Pancreas (tissue), 10 donors: ENCODE measurements at regions not wholly inside any gene's neighbourhood (a gene's known extent, or its start where the extent isn't known, plus 50 kb on each side); places are given as distances from the start of the nearest gene placed in this dataset.

Experiments
- ATAC-seq, 4 donors: fragments of 200-7000 bp; cut with Tn5 transposase; one replicate each; pipeline versions ENCODE4 v1.8.0 to v1.9.1; 2020; ENCODE audit warnings: mild to moderate bottlenecking in 4 of 4, moderate library complexity in 4 of 4
- DNase-seq, 6 donors: peaks; one replicate each; pipeline ENCODE4 v3.0.0-alpha.2; 2020
- FAIRE-seq: peaks from 2 replicates; lab custom pipeline; 2012; peaks lifted over from hg19 to GRCh38; lab: Jason Lieb, UNC
- H3K27ac ChIP-seq, 4 donors: fragments of 200-600 bp; sonication (generic); 1 replicate in 3 of 4; 2 replicates in 1 of 4; pipeline versions ENCODE4 v1.5.0 to v1.8.0; 2020
- H3K27me3 ChIP-seq, 4 donors: fragments of 200-600 bp; one replicate each; pipeline ENCODE4 v1.8.0; 2021
- H3K36me3 ChIP-seq, 3 donors: fragments of 200-600 bp; sonication (generic) in 1 of 3; one replicate each; pipeline versions ENCODE4 v1.5.0 to v1.8.0; 2020 to 2021
- H3K4me1 ChIP-seq, 3 donors: fragments of 200-600 bp; one replicate each; pipeline ENCODE4 v1.8.0; 2021
- H3K4me3 ChIP-seq, 4 donors: fragments of 200-600 bp; sonication (generic) in 2 of 4; one replicate each; pipeline versions ENCODE4 v1.5.0 to v1.8.0; 2020 to 2021
- H3K9me3 ChIP-seq, 4 donors: fragments of 200-600 bp; one replicate each; pipeline ENCODE4 v1.8.0; 2021
- WGBS, 2 donors: extraction: QIAGEN DNeasy Blood & Tissue Kit; methylation state at CpG; one replicate each; pipeline ENCODE4 v1.1.7; 2013; 5-methylcytosine and 5-hydroxymethylcytosine counted together
- intact Hi-C, 3 donors: fragments of 100-400 bp; cut with DNase I; formaldehyde crosslinking; loops; one replicate each; pipeline versions ENCODE4 v1.11.1 to v1.14.2; 2022
- TF ChIP-seq, protein P1 (sequence below), 4 donors: fragments of 200-600 bp; sonication (generic) in 3 of 4; IDR thresholded peaks; one replicate each; pipeline versions ENCODE4 v1.5.0 to v1.8.0; 2021; ENCODE audit warnings: antibody characterized with exemption in 4 of 4
- donor health status: healthy with polysubstance abuse.
- donor health status: DM: no; HTN: no; CAD: no; lungs with moderate emphysema.
- donor health status: DM: no; HTN: no; CAD: no.
- donor health status: control.
- donor health status: control.
- donor health status: Bipolar disorder and iron deficiency.
- donor health status: DM: yes; HTN: yes; CAD: no.
- donor health status: DM: no; HTN: no; CAD: no.
- donor health status: DM: no; HTN: no; CAD: no.
- donor health status: DM: yes; HTN: yes; CAD: no.

DNA sequence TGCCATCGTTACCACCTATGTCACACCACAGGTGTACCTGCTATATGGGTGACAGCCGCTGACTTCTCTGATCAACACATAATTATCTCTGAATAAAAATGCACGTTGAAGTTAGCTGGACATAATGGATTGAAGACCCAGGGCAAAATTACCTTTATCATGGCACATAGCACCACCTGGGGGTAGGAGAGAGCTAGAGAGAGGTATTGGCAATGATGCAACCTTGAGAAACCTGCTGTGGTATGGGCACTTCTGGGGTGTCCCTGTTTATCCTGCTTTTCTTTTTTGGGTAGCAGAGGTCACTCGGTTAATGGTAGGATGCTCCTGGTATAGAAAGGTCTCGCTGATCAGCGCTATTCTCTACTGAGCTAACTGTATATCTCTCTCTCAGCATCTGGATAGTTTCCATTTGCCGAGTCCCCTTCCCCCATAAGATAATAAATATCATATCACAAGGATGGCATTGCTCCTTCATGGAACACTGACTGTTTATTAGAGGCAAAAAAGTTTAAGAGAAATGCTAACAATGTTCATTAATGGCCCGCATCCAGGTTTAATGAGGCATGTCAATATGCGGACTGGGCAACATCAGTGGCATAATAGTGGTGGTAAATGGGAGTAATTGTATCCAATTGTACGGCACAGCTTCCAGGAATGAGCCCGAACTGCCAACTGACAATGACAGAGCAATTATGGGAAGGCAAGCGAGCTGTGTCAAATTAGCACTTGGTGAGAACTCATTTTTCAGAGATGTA, 323.1 kb downstream of the TFEC start:
- FAIRE-seq (no peak), DNase-seq (peak in 1 of 6 donors; percentile 30)
- intact Hi-C loops = no loop called here

GRCh38 chr7:115704884-115705283, 325.7 kb downstream of the TFEC start:
- WGBS, 2 donors = 14 to 30% methylated on average over 2 of the region's 2 CpGs
- H3K27ac ChIP-seq = no peak overlapping the region
- H3K4me1 ChIP-seq = no peaks in the 10 kb centered on the region
- no peak overlapping the region for H3K4me3 ChIP-seq
- H3K9me3 ChIP-seq = no peaks in the 10 kb centered on the region
- no peak for ATAC-seq
- TF ChIP-seq, protein P1, sequence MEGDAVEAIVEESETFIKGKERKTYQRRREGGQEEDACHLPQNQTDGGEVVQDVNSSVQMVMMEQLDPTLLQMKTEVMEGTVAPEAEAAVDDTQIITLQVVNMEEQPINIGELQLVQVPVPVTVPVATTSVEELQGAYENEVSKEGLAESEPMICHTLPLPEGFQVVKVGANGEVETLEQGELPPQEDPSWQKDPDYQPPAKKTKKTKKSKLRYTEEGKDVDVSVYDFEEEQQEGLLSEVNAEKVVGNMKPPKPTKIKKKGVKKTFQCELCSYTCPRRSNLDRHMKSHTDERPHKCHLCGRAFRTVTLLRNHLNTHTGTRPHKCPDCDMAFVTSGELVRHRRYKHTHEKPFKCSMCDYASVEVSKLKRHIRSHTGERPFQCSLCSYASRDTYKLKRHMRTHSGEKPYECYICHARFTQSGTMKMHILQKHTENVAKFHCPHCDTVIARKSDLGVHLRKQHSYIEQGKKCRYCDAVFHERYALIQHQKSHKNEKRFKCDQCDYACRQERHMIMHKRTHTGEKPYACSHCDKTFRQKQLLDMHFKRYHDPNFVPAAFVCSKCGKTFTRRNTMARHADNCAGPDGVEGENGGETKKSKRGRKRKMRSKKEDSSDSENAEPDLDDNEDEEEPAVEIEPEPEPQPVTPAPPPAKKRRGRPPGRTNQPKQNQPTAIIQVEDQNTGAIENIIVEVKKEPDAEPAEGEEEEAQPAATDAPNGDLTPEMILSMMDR (IDR thresholded peaks at IDR 0.05) = no peak
- intact Hi-C loops = no loop called here
- FAIRE-seq = no peak
- DNase-seq = no peak
- H3K27me3 ChIP-seq = no peaks in the 10 kb centered on the region
- H3K36me3 ChIP-seq = no peaks in the 10 kb centered on the region

More for the DNA sequence above, 323.1 kb downstream of the TFEC start:
- no peaks in the 10 kb centered on the region for H3K4me1 ChIP-seq
- TF ChIP-seq, protein P1 (IDR thresholded peaks at IDR 0.05) = peak in 2 of 4 donors; percentile 18 to 37
- 46 to 59% methylated on average over 12 of the region's 12 CpGs for WGBS, 2 donors
- no peak overlapping the region for H3K4me3 ChIP-seq
- no peak overlapping the region for H3K27ac ChIP-seq
- H3K27me3 ChIP-seq = no peaks in the 10 kb centered on the region
- no peaks in the 10 kb centered on the region for H3K9me3 ChIP-seq
- peak in 3 of 4 donors; percentile 74 to 84 (median 78) for ATAC-seq
- no peaks in the 10 kb centered on the region for H3K36me3 ChIP-seq

GRCh38 chr7:115701141-115701540, 329.4 kb downstream of the TFEC start:
- H3K27ac ChIP-seq = no peak overlapping the region
- no peaks in the 10 kb centered on the region for H3K4me1 ChIP-seq
- 37% methylated on average over 1 of the region's 1 CpG for WGBS, 2 donors
- H3K9me3 ChIP-seq = no peaks in the 10 kb centered on the region
- DNase-seq (no peak), ATAC-seq (no peak), FAIRE-seq (no peak)
- no peaks in the 10 kb centered on the region for H3K27me3 ChIP-seq
- intact Hi-C loops = no loop called here
- no peaks in the 10 kb centered on the region for H3K36me3 ChIP-seq
- H3K4me3 ChIP-seq = no peak overlapping the region
- TF ChIP-seq, protein P1 (IDR thresholded peaks at IDR 0.05) = no peak

DNA sequence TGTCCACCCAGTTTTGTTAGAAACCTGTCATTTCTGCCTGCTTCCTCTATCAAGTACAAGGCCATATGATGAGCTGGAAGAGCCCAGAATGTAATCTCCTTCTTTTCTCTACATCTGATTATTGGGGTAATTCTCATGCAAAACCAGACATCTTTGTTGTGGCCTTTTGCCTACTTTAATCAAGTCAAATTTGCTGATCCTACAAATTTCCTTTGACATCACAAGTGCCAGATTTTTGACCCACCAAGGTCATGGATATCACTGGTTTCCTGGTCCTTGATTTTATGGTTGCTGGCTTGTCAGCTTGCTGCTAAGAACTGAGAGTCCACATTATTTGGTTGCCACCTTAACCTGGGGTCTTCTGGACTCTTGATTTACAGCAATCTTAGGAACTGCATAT, 336.1 kb downstream of the TFEC start:
- Histone ChIP-seq H3K4me1 (no peaks in the 10 kb centered on the region), H3K4me3 (no peak overlapping the region), H3K27me3 (no peaks in the 10 kb centered on the region), H3K36me3 (no peaks in the 10 kb centered on the region), H3K9me3 (no peaks in the 10 kb centered on the region), H3K27ac (no peak overlapping the region)
- ATAC-seq = no peak
- intact Hi-C loops = no loop called here
- TF ChIP-seq, protein P1 (IDR thresholded peaks at IDR 0.05) = no peak
- no peak for FAIRE-seq
- DNase-seq = no peak

DNA sequence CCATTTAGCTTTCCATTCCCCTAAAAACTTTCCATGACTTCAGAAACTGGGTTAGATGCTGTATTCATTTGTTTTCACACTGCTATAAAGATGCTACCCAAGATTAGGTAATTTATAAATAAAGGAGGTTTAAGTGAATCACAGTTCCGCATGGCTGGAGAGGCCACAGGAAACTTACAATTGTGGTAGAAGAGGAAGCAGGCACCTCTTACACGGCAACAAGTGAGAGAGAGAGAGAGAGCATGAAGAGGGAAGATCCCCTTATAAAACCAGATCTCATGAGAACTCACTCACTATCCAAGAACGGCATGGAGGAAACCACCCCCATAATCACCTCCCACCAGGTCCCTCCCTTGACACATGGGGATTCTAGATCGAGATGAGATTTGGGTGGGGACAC, 336.8 kb downstream of the TFEC start:
- TF ChIP-seq, protein P1 (IDR thresholded peaks at IDR 0.05) = no peak
- no peak overlapping the region for H3K4me3 ChIP-seq
- DNase-seq = no peak
- 84 to 90% methylated on average over 4 of the region's 4 CpGs for WGBS, 2 donors
- no peaks in the 10 kb centered on the region for H3K9me3 ChIP-seq
- H3K36me3 ChIP-seq = no peaks in the 10 kb centered on the region
- FAIRE-seq = no peak
- no peak for ATAC-seq
- H3K4me1 ChIP-seq = no peaks in the 10 kb centered on the region
- no peaks in the 10 kb centered on the region for H3K27me3 ChIP-seq
- no peak overlapping the region for H3K27ac ChIP-seq
- intact Hi-C loops = no loop called here
